ENCODE measurements at regions not wholly inside any gene's neighbourhood (a gene's known extent, or its start where the extent isn't known, plus 50 kb on each side); places are given as distances from the start of the nearest gene placed in this dataset.

GRCh38 chr14:101363880-101364391 lies 197.4 kb upstream of the DIO3 start:
- H3K4me1 Mint-ChIP-seq = no peaks in the 10 kb centered on the region
- H3K36me3 Mint-ChIP-seq = no peaks in the 10 kb centered on the region
- peaks cover 16% of the 10 kb centered on the region for H3K27me3 Mint-ChIP-seq
- DNase-seq = no peak
- no peaks in the 10 kb centered on the region for H3K9me3 Mint-ChIP-seq
- no peak overlapping the region for H3K27ac Mint-ChIP-seq
- H3K4me3 Mint-ChIP-seq = no peak overlapping the region

GRCh38 chr14:101364503-101365328 lies 196.6 kb upstream of the DIO3 start:
- H3K4me3 Mint-ChIP-seq = no peak overlapping the region
- H3K9me3 Mint-ChIP-seq = no peaks in the 10 kb centered on the region
- H3K27ac Mint-ChIP-seq = no peak overlapping the region
- H3K36me3 Mint-ChIP-seq = no peaks in the 10 kb centered on the region
- DNase-seq = no peak
- peaks cover 13% of the 10 kb centered on the region for H3K27me3 Mint-ChIP-seq
- no peaks in the 10 kb centered on the region for H3K4me1 Mint-ChIP-seq

GRCh38 chr14:101365329-101366158 lies 195.8 kb upstream of the DIO3 start:
- DNase-seq = no peak
- no peak overlapping the region for H3K27ac Mint-ChIP-seq
- H3K36me3 Mint-ChIP-seq = no peaks in the 10 kb centered on the region
- peaks cover 13% of the 10 kb centered on the region for H3K27me3 Mint-ChIP-seq
- H3K4me3 Mint-ChIP-seq = no peak overlapping the region
- H3K4me1 Mint-ChIP-seq = no peaks in the 10 kb centered on the region
- no peaks in the 10 kb centered on the region for H3K9me3 Mint-ChIP-seq

- Mint-ChIP-seq H3K4me1 (no peaks in the 10 kb centered on the region), H3K4me3 (no peak overlapping the region), H3K27ac (no peak overlapping the region), H3K27me3 (peaks cover 10% of the 10 kb centered on the region), H3K36me3 (no peaks in the 10 kb centered on the region), H3K9me3 (no peaks in the 10 kb centered on the region)
- DNase-seq = no peak
Measured at GRCh38 chr14:101367421-101368261, 193.7 kb upstream of the DIO3 start.

- DNase-seq = no peak
- Mint-ChIP-seq H3K9me3 (no peaks in the 10 kb centered on the region), H3K27me3 (no peaks in the 10 kb centered on the region), H3K4me3 (no peak overlapping the region), H3K4me1 (no peaks in the 10 kb centered on the region), H3K36me3 (no peaks in the 10 kb centered on the region), H3K27ac (no peak overlapping the region)
Measured at GRCh38 chr14:101368629-101369028, 192.7 kb upstream of the DIO3 start.

GRCh38 chr14:101369194-101369915 lies 191.9 kb upstream of the DIO3 start:
- no peaks in the 10 kb centered on the region for H3K27me3 Mint-ChIP-seq
- no peak overlapping the region for H3K27ac Mint-ChIP-seq
- H3K36me3 Mint-ChIP-seq = no peaks in the 10 kb centered on the region
- no peaks in the 10 kb centered on the region for H3K4me1 Mint-ChIP-seq
- no peaks in the 10 kb centered on the region for H3K9me3 Mint-ChIP-seq
- DNase-seq = no peak
- no peak overlapping the region for H3K4me3 Mint-ChIP-seq

GRCh38 chr14:101369916-101370592 lies 191.2 kb upstream of the DIO3 start:
- DNase-seq = no peak
- Mint-ChIP-seq H3K4me1 (no peaks in the 10 kb centered on the region), H3K27ac (no peak overlapping the region), H3K36me3 (no peaks in the 10 kb centered on the region), H3K27me3 (no peaks in the 10 kb centered on the region), H3K4me3 (no peak overlapping the region), H3K9me3 (no peaks in the 10 kb centered on the region)

GRCh38 chr14:101370593-101371569 lies 190.4 kb upstream of the DIO3 start:
- DNase-seq = no peak
- Mint-ChIP-seq H3K27me3 (no peaks in the 10 kb centered on the region), H3K9me3 (no peaks in the 10 kb centered on the region), H3K27ac (no peak overlapping the region), H3K36me3 (no peaks in the 10 kb centered on the region), H3K4me3 (no peak overlapping the region), H3K4me1 (no peaks in the 10 kb centered on the region)

- H3K27ac Mint-ChIP-seq = no peak overlapping the region
- no peak overlapping the region for H3K4me3 Mint-ChIP-seq
- H3K36me3 Mint-ChIP-seq = no peaks in the 10 kb centered on the region
- H3K9me3 Mint-ChIP-seq = no peaks in the 10 kb centered on the region
- peaks cover under 1% of the 10 kb centered on the region for H3K27me3 Mint-ChIP-seq
- no peak for DNase-seq
- H3K4me1 Mint-ChIP-seq = no peaks in the 10 kb centered on the region
Measured at GRCh38 chr14:101371799-101372793, 189.2 kb upstream of the DIO3 start.

- no peak overlapping the region for H3K4me3 Mint-ChIP-seq
- H3K9me3 Mint-ChIP-seq = no peaks in the 10 kb centered on the region
- H3K27ac Mint-ChIP-seq = no peak overlapping the region
- peaks cover 4% of the 10 kb centered on the region for H3K27me3 Mint-ChIP-seq
- H3K36me3 Mint-ChIP-seq = no peaks in the 10 kb centered on the region
- no peak for DNase-seq
- H3K4me1 Mint-ChIP-seq = no peaks in the 10 kb centered on the region
Measured at GRCh38 chr14:101372894-101373620, 188.2 kb upstream of the DIO3 start.

- no peak for DNase-seq
- no peaks in the 10 kb centered on the region for H3K9me3 Mint-ChIP-seq
- H3K36me3 Mint-ChIP-seq = no peaks in the 10 kb centered on the region
- peaks cover 4% of the 10 kb centered on the region for H3K27me3 Mint-ChIP-seq
- H3K27ac Mint-ChIP-seq = no peak overlapping the region
- H3K4me3 Mint-ChIP-seq = no peak overlapping the region
- H3K4me1 Mint-ChIP-seq = no peaks in the 10 kb centered on the region
Measured at GRCh38 chr14:101373690-101374295, 187.5 kb upstream of the DIO3 start.
